CD4-positive, CD25-positive, alpha-beta regulatory T cell (primary cell): ENCODE measurements at regions not wholly inside any gene's neighbourhood (a gene's known extent, or its start where the extent isn't known, plus 50 kb on each side); places are given as distances from the start of the nearest gene placed in this dataset.

Experiments
- ATAC-seq, 2 donors: fragments of 150-1000 bp; cut with Tn5 transposase; one replicate each; pipeline ENCODE4 v1.10.0; 2021; ENCODE audit warnings: low read depth in 2 of 2, moderate number of reproducible peaks in 2 of 2, moderate library complexity in 1 of 2
- DNase-seq, 3 donors: peaks; one replicate each; pipeline versions ENCODE4 v3.0.0 to v3.0.0-alpha.2; 2012 to 2022; ENCODE audit warnings: mixed read lengths in 1 of 3
- H3K27ac ChIP-seq: one replicate; pipeline ENCODE4 v1.7.0; 2013; ENCODE audit warnings: mild to moderate bottlenecking, low read length; ENCODE audit not compliant: insufficient read depth, poor library complexity, severe bottlenecking
- H3K27me3 ChIP-seq: one replicate; pipeline ENCODE4 v1.7.0; 2013; ENCODE audit warnings: low read length; ENCODE audit not compliant: control insufficient read depth, insufficient read depth
- H3K36me3 ChIP-seq: one replicate; pipeline ENCODE4 v1.7.0; 2013; ENCODE audit warnings: mild to moderate bottlenecking, low read length, moderate library complexity; ENCODE audit not compliant: control insufficient read depth, insufficient read depth
- H3K4me1 ChIP-seq: 2 replicates; pipeline ENCODE4 v1.7.0; 2013; ENCODE audit warnings: mild to moderate bottlenecking, low read length; ENCODE audit not compliant: insufficient read depth, control insufficient read depth, poor library complexity, severe bottlenecking
- H3K4me3 ChIP-seq: one replicate; pipeline ENCODE4 v1.7.0; 2013; ENCODE audit warnings: low read depth, mild to moderate bottlenecking, low read length, moderate library complexity
- H3K9me3 ChIP-seq, 2 experiments: 1 replicate in 1 of 2; 2 replicates in 1 of 2; pipeline ENCODE4 v1.7.0; 2013; ENCODE audit warnings: low read length in 2 of 2, mild to moderate bottlenecking in 1 of 2, moderate library complexity in 1 of 2; ENCODE audit not compliant: control insufficient read depth in 2 of 2
- H3K27ac Mint-ChIP-seq, 3 donors: one replicate each; pipeline ENCODE4 v1.8.0; 2020 to 2022; ENCODE audit warnings: mild to moderate bottlenecking in 3 of 3, mixed read lengths in 3 of 3, moderate library complexity in 2 of 3
- H3K27me3 Mint-ChIP-seq: one replicate; pipeline ENCODE4 v1.8.0; 2022; ENCODE audit warnings: mild to moderate bottlenecking, mixed read lengths
- H3K36me3 Mint-ChIP-seq: one replicate; pipeline ENCODE4 v1.8.0; 2020; ENCODE audit warnings: mixed read lengths
- H3K4me1 Mint-ChIP-seq, 4 donors: one replicate each; pipeline ENCODE4 v1.8.0; 2020 to 2022; ENCODE audit warnings: mixed read lengths in 4 of 4, mild to moderate bottlenecking in 1 of 4
- H3K4me3 Mint-ChIP-seq, 4 donors: one replicate each; pipeline ENCODE4 v1.8.0; 2020 to 2022; ENCODE audit warnings: mild to moderate bottlenecking in 4 of 4, mixed read lengths in 4 of 4, moderate library complexity in 3 of 4
- H3K9me3 Mint-ChIP-seq, 7 donors: one replicate each; pipeline ENCODE4 v1.8.0; 2020 to 2022; ENCODE audit warnings: mixed read lengths in 7 of 7, mild to moderate bottlenecking in 3 of 7, moderate library complexity in 2 of 7

DNA sequence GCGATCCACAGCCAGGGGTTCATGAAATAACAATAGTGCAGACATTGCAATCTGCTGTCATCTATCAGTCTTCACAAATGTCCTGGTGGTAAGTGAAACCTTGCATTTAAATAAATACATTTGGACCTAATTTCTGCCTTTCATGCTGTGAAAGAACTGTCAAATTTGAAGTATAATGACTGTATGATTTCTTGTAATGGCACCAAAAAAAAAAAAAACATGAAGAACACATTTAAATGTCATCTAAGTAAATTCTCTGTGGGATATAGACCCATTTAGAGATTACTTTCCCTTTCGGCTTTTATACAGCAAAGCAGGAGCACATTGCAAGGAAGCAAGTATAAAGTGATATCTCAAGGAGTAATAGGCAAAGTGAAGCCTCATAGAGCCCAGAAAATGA lies 431.5 kb upstream of the SGCD start:
- Mint-ChIP-seq H3K27ac (no peak overlapping the region), H3K27me3 (no peaks in the 10 kb centered on the region), H3K36me3 (no peaks in the 10 kb centered on the region), H3K4me3 (no peak overlapping the region), H3K4me1 (no peaks in the 10 kb centered on the region), H3K9me3 (peaks cover 0 to 1% (median 0%) of the 10 kb centered on the region in 7 donors)
- H3K9me3 ChIP-seq, result no peaks in the 10 kb centered on the region
- DNase-seq (no peak), ATAC-seq (no peak)
- H3K27me3 ChIP-seq, result no peaks in the 10 kb centered on the region
- no peaks in the 10 kb centered on the region for H3K36me3 ChIP-seq
- H3K4me3 ChIP-seq, result no peak overlapping the region
- no peaks in the 10 kb centered on the region for H3K4me1 ChIP-seq
- no peak overlapping the region for H3K27ac ChIP-seq

DNA sequence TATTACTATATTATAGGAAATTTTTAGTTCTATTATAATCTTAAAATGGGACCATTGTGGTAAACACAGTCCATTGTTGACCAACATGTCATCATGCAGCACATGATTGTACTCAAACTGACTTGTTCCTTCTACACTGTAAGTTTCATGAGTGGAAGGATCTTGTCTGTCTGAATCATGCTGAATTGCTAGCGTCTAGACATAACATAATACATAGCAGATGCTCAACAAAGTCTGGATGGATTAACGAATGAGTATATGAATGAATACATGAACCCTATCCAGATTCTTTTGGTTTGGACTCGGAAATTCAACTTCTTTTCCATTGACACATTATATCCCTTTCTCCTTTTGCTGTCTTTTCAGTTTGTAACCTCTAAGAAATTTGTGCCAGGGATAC lies 429.2 kb upstream of the SGCD start:
- no peak overlapping the region for H3K27ac Mint-ChIP-seq
- H3K4me3 ChIP-seq, result no peak overlapping the region
- no peaks in the 10 kb centered on the region for H3K4me1 Mint-ChIP-seq

DNA sequence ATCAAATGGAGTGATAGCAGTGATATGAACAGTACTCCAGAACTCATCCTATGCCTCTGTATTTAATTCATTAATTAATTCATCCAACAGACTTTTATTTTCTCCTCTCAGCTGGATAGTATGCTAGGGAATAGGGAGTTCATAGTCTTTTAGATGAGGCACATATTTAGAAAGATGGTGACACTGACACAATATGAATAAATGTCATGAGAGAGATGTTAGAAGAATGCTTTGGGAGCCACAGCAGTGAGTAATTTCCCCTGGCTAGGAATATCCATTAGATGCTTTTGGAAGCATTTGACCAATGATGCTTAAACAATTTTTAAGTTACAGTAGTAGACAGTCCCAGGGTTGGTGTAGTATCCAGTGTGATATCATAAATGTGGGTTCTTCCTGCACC lies 428.7 kb upstream of the SGCD start:
- H3K27ac Mint-ChIP-seq, result no peak overlapping the region
- H3K4me1 Mint-ChIP-seq, result no peaks in the 10 kb centered on the region
- H3K36me3 Mint-ChIP-seq, result no peaks in the 10 kb centered on the region
- H3K27me3 Mint-ChIP-seq, result peaks cover 6% of the 10 kb centered on the region
- ATAC-seq (no peak), DNase-seq (no peak)
- no peaks in the 10 kb centered on the region for H3K4me1 ChIP-seq
- H3K27me3 ChIP-seq, result no peaks in the 10 kb centered on the region
- no peaks in the 10 kb centered on the region for H3K9me3 Mint-ChIP-seq
- no peaks in the 10 kb centered on the region for H3K36me3 ChIP-seq
- no peaks in the 10 kb centered on the region for H3K9me3 ChIP-seq
- H3K4me3 Mint-ChIP-seq, result no peak overlapping the region
- H3K4me3 ChIP-seq, result no peak overlapping the region
- H3K27ac ChIP-seq, result no peak overlapping the region

More for the DNA sequence above, 429.2 kb upstream of the SGCD start:
- Mint-ChIP-seq H3K4me3 (no peak overlapping the region), H3K36me3 (no peaks in the 10 kb centered on the region), H3K27me3 (peaks cover 6% of the 10 kb centered on the region), H3K9me3 (no peaks in the 10 kb centered on the region)
- Histone ChIP-seq H3K4me1 (no peaks in the 10 kb centered on the region), H3K9me3 (no peaks in the 10 kb centered on the region), H3K27me3 (no peaks in the 10 kb centered on the region), H3K36me3 (no peaks in the 10 kb centered on the region), H3K27ac (no peak overlapping the region)
- no peak for ATAC-seq
- DNase-seq, result no peak

DNA sequence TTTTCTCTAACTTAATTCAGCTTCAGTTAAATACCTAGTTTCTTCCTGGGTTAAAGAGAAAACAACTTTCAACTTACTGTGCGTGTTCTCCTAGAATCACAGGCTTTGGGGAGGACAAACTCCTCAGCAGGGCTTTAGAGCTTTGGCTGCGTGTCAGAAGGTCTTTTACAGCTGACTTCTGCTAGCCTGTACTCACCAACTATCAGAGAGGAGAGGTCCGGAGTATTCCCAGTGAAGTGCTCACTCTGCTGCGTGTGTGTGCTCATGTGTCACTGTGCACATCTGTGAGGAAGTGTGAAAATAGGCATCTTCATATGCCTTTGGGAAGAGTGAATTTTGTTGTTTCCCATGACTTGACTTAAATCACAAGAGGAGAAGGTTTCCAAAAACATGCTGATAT lies 423.2 kb upstream of the SGCD start:
- Histone ChIP-seq H3K4me3 (no peak overlapping the region), H3K27ac (no peak overlapping the region)
- H3K27me3 Mint-ChIP-seq, result peaks cover 9% of the 10 kb centered on the region

DNA sequence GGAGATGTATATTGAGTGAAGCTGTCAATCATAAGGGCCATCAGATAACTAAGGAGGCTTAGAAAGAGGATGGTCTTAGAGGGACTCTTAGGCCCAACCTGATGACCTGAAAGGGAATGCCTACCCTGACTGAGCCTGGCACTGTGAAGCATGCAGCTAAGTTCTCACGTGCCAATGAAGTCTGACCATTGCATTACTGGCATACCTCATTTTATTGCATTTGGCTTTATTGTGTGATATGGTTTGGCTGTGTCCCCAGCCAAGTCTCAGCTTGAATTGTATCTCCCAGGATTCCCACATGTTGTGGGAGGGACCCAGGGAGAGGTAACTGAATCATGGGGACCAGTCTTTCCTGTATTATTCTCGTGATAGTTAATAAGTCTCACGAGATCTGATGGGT lies 421.6 kb upstream of the SGCD start:
- Histone ChIP-seq H3K27me3 (no peaks in the 10 kb centered on the region), H3K9me3 (no peaks in the 10 kb centered on the region), H3K27ac (no peak overlapping the region), H3K36me3 (no peaks in the 10 kb centered on the region), H3K4me1 (no peaks in the 10 kb centered on the region), H3K4me3 (no peak overlapping the region)
- Mint-ChIP-seq H3K4me3 (no peak overlapping the region), H3K36me3 (no peaks in the 10 kb centered on the region), H3K27ac (no peak overlapping the region), H3K27me3 (peaks cover 9% of the 10 kb centered on the region), H3K4me1 (no peaks in the 10 kb centered on the region), H3K9me3 (peaks cover 0 to 1% (median 0%) of the 10 kb centered on the region in 7 donors)
- DNase-seq (no peak), ATAC-seq (no peak)

More for the DNA sequence above, 423.2 kb upstream of the SGCD start:
- no peak overlapping the region for H3K27ac Mint-ChIP-seq
- Histone ChIP-seq H3K4me1 (no peaks in the 10 kb centered on the region), H3K9me3 (no peaks in the 10 kb centered on the region), H3K36me3 (no peaks in the 10 kb centered on the region), H3K27me3 (no peaks in the 10 kb centered on the region)
- DNase-seq, result no peak
- ATAC-seq, result no peak
- H3K36me3 Mint-ChIP-seq, result no peaks in the 10 kb centered on the region
- no peaks in the 10 kb centered on the region for H3K4me1 Mint-ChIP-seq
- no peak overlapping the region for H3K4me3 Mint-ChIP-seq
- H3K9me3 Mint-ChIP-seq, result peaks cover 0 to 1% (median 0%) of the 10 kb centered on the region in 7 donors

DNA sequence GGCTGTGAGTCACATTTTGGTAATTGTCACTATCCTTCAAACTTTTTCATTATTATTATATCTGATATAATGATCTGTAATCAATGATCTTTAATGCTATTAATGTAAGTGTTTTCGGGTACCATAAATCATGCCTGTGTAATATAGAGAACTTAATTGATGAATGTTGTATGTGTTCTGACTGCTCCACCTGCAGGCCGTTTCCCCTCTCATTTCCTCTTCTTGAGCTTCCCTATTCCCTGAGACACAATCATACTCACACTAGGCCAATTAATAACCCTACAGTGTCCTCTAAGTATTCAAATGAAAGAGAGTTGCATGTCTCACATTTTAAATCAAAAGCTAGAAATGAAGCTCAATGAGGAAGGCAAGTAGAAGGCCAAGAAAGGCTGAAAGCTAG lies 420.9 kb upstream of the SGCD start:
- H3K4me3 ChIP-seq, result no peak overlapping the region
- H3K4me1 ChIP-seq, result no peaks in the 10 kb centered on the region
- H3K9me3 ChIP-seq, result no peaks in the 10 kb centered on the region
- Mint-ChIP-seq H3K27ac (no peak overlapping the region), H3K4me3 (no peak overlapping the region), H3K9me3 (peaks cover 0 to 1% (median 0%) of the 10 kb centered on the region in 7 donors), H3K27me3 (peaks cover 9% of the 10 kb centered on the region), H3K4me1 (no peaks in the 10 kb centered on the region), H3K36me3 (no peaks in the 10 kb centered on the region)
- no peak overlapping the region for H3K27ac ChIP-seq
- no peaks in the 10 kb centered on the region for H3K27me3 ChIP-seq
- no peak for DNase-seq
- H3K36me3 ChIP-seq, result no peaks in the 10 kb centered on the region
- no peak for ATAC-seq

DNA sequence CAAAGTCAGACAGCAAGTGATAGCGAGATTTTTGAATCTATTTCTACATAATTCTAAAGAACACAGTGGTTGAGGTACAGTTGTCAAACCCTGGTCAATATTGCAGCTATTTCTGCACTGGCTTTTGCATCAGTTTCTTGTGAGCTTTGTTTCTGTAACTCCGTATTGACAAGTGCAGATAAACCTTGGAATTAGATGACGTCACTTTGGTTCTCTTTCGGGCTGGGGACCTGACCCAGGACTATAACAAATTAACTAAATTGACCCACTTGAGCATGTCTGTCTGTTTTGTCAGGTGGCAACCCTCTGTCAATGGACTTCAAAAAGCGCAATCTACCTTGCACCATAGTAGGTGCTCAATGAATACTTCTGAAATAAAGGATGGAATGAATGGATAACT lies 418.4 kb upstream of the SGCD start:
- Mint-ChIP-seq H3K36me3 (no peaks in the 10 kb centered on the region), H3K27ac (no peak overlapping the region), H3K9me3 (peaks cover 0 to 1% (median 0%) of the 10 kb centered on the region in 7 donors), H3K27me3 (peaks cover 9% of the 10 kb centered on the region), H3K4me3 (no peak overlapping the region), H3K4me1 (no peaks in the 10 kb centered on the region)
- ATAC-seq, result no peak
- no peaks in the 10 kb centered on the region for H3K27me3 ChIP-seq
- H3K36me3 ChIP-seq, result no peaks in the 10 kb centered on the region
- DNase-seq, result no peak
- no peak overlapping the region for H3K27ac ChIP-seq
- H3K9me3 ChIP-seq, result no peaks in the 10 kb centered on the region
- no peak overlapping the region for H3K4me3 ChIP-seq
- H3K4me1 ChIP-seq, result no peaks in the 10 kb centered on the region

DNA sequence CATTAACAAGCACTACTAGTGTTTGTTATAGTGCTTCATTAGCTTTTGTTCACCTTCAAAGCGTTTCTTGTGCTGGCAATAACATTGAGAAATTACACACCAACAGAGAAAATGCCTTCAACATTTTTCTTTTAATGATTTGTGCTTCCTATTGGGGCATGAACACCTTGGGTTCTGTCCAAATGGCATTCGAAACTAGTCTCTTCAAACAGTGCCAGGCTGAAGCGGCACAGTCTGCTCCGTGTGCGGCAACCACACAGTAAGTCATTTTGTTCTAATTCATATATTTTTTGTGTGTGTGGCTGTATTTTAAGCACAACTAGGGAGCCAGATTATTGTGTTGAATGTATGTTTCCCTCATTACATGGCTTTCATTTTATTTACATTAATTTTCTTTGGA lies 414.7 kb upstream of the SGCD start:
- H3K4me1 Mint-ChIP-seq, result no peaks in the 10 kb centered on the region
- H3K4me3 ChIP-seq, result no peak overlapping the region
- H3K9me3 Mint-ChIP-seq, result peaks cover 0 to 3% (median 0%) of the 10 kb centered on the region in 7 donors
- H3K36me3 ChIP-seq, result no peaks in the 10 kb centered on the region
- H3K27me3 ChIP-seq, result no peaks in the 10 kb centered on the region
- DNase-seq (no peak), ATAC-seq (no peak)
- H3K36me3 Mint-ChIP-seq, result no peaks in the 10 kb centered on the region
- H3K27ac Mint-ChIP-seq, result no peak overlapping the region
- no peaks in the 10 kb centered on the region for H3K4me1 ChIP-seq
- peaks cover 5% of the 10 kb centered on the region for H3K27me3 Mint-ChIP-seq
- no peak overlapping the region for H3K27ac ChIP-seq
- H3K9me3 ChIP-seq, result no peaks in the 10 kb centered on the region
- no peak overlapping the region for H3K4me3 Mint-ChIP-seq
